Osteocyte (in vitro differentiated cells): ENCODE measurements at regions not wholly inside any gene's neighbourhood (a gene's known extent, or its start where the extent isn't known, plus 50 kb on each side); places are given as distances from the start of the nearest gene placed in this dataset.

Source experiments
- DNase-seq: peaks from one replicate; pipeline ENCODE4 v3.0.0; 2021; ENCODE audit warnings: mixed read lengths; ENCODE audit not compliant: unreplicated experiment; ENCODE audit errors: extremely low spot score
- H3K27ac Mint-ChIP-seq: one replicate; pipeline ENCODE4 v1.8.0; 2021; ENCODE audit warnings: mild to moderate bottlenecking, mixed read lengths; ENCODE audit not compliant: unreplicated experiment
- H3K27me3 Mint-ChIP-seq: one replicate; pipeline ENCODE4 v1.8.0; 2021; ENCODE audit warnings: mixed read lengths; ENCODE audit not compliant: unreplicated experiment
- H3K36me3 Mint-ChIP-seq: one replicate; pipeline ENCODE4 v1.8.0; 2021; ENCODE audit warnings: mixed read lengths; ENCODE audit not compliant: unreplicated experiment
- H3K4me1 Mint-ChIP-seq: one replicate; pipeline ENCODE4 v1.8.0; 2021; ENCODE audit warnings: mixed read lengths; ENCODE audit not compliant: unreplicated experiment
- H3K4me3 Mint-ChIP-seq: one replicate; pipeline ENCODE4 v1.8.0; 2021; ENCODE audit warnings: mild to moderate bottlenecking, moderate library complexity, mixed read lengths; ENCODE audit not compliant: unreplicated experiment
- H3K9me3 Mint-ChIP-seq: one replicate; pipeline ENCODE4 v1.8.0; 2021; ENCODE audit warnings: mixed read lengths; ENCODE audit not compliant: unreplicated experiment
- TF ChIP-seq, protein P1 (sequence below): fragments of 200-600 bp; sonication (generic); IDR thresholded peaks from 2 replicates; pipeline ENCODE4 v1.5.0; 2021; ENCODE audit warnings: antibody characterized with exemption, mild to moderate bottlenecking, moderate library complexity

DNA sequence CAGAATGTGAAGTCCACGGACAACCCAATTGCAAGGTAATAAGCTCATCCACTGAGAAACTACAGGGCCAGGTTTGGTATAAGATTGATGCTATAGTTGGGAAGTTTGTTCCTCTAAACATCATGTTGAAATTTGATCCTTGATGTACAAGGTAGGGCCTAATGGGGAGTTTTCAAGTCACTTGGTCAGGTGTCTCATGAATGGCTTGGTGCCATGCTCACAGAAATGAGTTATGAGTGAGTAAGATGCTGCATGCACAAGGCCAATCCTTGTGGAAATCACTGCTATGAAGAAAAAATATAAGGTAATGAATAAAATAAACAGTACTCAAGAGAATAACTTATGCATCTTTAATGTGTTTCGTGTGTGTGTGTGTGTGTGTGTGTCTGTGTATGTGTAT lies 1891.2 kb downstream of the NCAM2 start:
- Mint-ChIP-seq H3K9me3 (no peaks in the 10 kb centered on the region), H3K27me3 (no peaks in the 10 kb centered on the region), H3K4me1 (peaks cover 26% of the 10 kb centered on the region), H3K4me3 (no peak overlapping the region), H3K27ac (no peak overlapping the region), H3K36me3 (no peaks in the 10 kb centered on the region)
- TF ChIP-seq, protein P1, sequence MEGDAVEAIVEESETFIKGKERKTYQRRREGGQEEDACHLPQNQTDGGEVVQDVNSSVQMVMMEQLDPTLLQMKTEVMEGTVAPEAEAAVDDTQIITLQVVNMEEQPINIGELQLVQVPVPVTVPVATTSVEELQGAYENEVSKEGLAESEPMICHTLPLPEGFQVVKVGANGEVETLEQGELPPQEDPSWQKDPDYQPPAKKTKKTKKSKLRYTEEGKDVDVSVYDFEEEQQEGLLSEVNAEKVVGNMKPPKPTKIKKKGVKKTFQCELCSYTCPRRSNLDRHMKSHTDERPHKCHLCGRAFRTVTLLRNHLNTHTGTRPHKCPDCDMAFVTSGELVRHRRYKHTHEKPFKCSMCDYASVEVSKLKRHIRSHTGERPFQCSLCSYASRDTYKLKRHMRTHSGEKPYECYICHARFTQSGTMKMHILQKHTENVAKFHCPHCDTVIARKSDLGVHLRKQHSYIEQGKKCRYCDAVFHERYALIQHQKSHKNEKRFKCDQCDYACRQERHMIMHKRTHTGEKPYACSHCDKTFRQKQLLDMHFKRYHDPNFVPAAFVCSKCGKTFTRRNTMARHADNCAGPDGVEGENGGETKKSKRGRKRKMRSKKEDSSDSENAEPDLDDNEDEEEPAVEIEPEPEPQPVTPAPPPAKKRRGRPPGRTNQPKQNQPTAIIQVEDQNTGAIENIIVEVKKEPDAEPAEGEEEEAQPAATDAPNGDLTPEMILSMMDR = no peak
- no peak for DNase-seq

DNA sequence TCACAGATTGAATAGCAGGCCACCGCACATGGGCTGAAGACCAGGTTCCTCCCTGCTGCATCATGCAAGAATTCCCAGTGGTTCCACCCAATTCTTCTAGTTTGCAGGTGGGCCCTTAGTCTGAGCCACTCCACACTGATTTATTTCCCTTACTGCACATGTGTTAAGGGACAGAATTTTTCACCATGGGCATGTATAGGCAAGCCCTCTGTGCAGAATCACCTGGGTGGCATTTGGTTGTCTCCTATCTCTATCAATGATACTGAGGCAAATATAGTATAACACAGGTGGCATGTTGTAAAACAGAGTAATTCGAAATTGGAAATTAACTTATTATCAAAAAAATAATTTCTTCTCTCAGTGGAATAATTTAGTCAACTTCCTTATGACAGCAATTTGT lies 1892.4 kb downstream of the NCAM2 start:
- Mint-ChIP-seq H3K36me3 (no peaks in the 10 kb centered on the region), H3K9me3 (no peaks in the 10 kb centered on the region), H3K4me3 (no peak overlapping the region), H3K4me1 (peaks cover 26% of the 10 kb centered on the region), H3K27ac (no peak overlapping the region), H3K27me3 (no peaks in the 10 kb centered on the region)
- DNase-seq = no peak
- TF ChIP-seq, protein P1 = no peak

DNA sequence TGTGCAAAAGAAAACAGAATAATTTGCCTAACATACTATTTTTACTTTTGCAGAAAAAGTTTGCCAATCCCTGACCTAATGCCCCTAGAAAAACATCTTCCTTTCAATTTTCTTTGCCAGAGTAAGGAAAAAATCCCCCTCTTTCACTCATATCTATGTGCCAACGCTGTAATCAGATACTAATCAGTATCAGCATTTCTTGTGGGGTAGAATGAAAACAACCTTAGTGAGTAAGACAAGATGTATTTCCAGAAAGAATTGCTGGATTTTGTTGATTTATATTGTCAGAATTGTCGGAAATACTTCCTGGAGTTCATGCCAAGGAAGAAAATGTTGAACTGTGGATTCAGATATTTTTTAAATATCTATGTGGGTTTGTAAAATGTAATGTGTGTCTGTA lies 1893.8 kb downstream of the NCAM2 start:
- no peaks in the 10 kb centered on the region for H3K27me3 Mint-ChIP-seq

DNA sequence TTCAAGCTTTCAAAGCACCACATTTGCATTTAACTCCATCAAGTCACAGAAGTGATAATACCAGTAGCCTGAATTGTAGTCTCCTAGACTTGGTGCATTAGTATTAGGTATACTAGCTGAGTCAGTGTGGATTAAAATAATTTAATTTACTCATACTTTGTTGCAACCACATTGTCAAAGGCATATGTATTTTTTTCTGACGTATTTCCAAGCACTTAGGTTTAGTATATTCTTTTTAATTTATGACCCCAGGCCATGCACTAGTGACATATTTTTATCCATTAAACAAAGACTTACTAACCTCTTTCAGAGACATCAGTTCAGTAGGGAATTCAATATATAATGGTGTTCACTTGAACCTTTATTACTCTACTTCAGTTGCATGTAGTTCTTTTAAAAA lies 1894.5 kb downstream of the NCAM2 start:
- H3K4me1 Mint-ChIP-seq = peaks cover 26% of the 10 kb centered on the region
- H3K4me3 Mint-ChIP-seq = no peak overlapping the region
- H3K9me3 Mint-ChIP-seq = no peaks in the 10 kb centered on the region
- DNase-seq = no peak
- H3K27me3 Mint-ChIP-seq = no peaks in the 10 kb centered on the region
- TF ChIP-seq, protein P1 = no peak
- no peak overlapping the region for H3K27ac Mint-ChIP-seq
- no peaks in the 10 kb centered on the region for H3K36me3 Mint-ChIP-seq

More for the DNA sequence above, 1893.8 kb downstream of the NCAM2 start:
- Mint-ChIP-seq H3K4me3 (peak overlapping the region; percentile 14), H3K36me3 (no peaks in the 10 kb centered on the region), H3K27ac (peak overlapping the region; percentile 70), H3K9me3 (no peaks in the 10 kb centered on the region), H3K4me1 (peaks cover 26% of the 10 kb centered on the region)
- DNase-seq = no peak
- TF ChIP-seq, protein P1 = no peak

DNA sequence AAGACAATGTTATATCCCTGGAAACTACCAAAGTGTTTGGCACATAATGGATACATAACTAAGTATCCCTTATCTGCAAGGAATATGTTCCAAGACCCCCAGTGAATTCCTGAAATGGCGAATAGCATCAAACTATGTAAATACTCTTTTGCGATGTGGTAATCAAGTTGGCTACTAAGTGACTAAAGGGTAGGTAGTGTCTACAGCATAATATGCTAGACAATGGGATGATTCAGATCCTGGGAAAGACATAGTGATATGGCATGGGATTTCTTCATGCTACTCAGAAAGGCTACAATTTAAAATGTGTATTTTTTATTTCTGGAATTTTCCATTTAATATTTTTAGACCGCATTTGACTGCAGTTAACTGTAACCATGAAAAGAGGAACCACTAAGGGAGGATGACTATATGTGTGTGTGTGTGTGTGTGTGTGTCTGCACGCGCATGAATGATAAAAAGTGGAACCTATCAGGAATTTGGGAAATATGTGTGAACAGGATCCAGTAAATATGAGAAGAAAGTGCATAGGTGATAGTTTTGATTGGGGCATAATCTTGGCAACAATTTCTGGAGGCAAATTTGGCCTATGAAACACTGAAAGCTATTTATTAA lies 1899.9 kb downstream of the NCAM2 start:
- no peak overlapping the region for H3K27ac Mint-ChIP-seq
- no peaks in the 10 kb centered on the region for H3K36me3 Mint-ChIP-seq
- no peaks in the 10 kb centered on the region for H3K9me3 Mint-ChIP-seq
- no peaks in the 10 kb centered on the region for H3K27me3 Mint-ChIP-seq
- DNase-seq = no peak
- H3K4me3 Mint-ChIP-seq = no peak overlapping the region
- TF ChIP-seq, protein P1 = no peak
- peaks cover 20% of the 10 kb centered on the region for H3K4me1 Mint-ChIP-seq
